ENCODE measurements at regions not wholly inside any gene's neighbourhood (a gene's known extent, or its start where the extent isn't known, plus 50 kb on each side); places are given as distances from the start of the nearest gene placed in this dataset.

DNA sequence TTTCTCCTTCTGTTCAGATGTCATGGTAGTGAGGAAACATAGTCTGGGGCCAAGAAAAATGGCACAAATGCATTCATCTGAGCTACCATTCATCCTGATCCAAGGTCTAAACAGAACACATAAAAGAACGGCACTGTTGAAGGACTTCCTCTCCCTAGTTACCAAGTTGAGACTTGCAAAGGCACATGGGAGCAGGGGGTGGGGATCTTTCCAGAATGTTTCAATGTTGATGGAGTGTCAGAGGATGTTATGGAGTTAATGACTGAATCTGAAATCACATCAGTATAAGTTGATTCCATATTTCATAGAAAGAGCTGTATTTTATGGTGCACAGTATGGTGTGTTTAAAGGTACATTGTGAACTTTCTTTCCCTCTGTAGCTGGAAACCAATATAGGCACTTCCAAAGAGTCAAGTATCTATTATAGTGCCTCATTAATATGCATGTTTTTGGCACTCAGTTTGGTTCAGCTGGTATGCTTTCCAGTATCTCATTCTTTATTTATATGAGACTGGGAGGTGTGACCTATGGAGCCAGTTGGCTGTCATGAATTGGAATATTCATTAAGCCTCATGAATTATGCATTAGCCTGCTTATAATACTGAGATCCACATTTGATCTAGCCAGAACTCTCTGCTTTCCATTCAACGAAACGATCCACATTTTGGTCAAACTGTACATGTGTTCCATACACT, 603.0 kb downstream of the NR2F1-AS1 start:
- TF ChIP-seq CTCF (IDR thresholded peaks at IDR 0.05; ENCODE audit: low read depth, low read length) (no peak), EZH2phosphoT487 (IDR thresholded peaks at IDR 0.05; ENCODE audit: low read depth) (no peak)

Data from OCI-LY3 (cell line).